ENCODE measurements at regions not wholly inside any gene's neighbourhood (a gene's known extent, or its start where the extent isn't known, plus 50 kb on each side); places are given as distances from the start of the nearest gene placed in this dataset.

DNA sequence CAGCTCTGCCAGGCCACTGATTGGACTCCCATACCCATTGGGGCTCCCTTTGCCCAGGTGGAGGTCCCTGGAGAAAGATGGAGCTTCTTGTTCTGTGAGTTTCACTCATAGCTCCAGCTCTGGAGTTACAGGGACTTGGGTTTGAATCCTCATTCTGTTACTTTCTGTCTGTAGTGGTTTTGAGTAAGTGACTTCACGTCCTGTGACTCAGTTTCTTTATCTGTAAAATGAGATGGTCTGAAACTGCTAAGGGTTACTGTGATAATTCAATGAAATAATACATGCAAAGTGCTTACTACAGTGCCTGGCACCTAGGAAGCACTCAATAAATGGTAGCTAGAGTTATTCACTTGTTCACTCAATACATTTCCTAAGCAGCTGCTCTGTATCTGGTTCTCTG, 88.5 kb upstream of the SLC2A1 start:
- Histone ChIP-seq H2AFZ (ENCODE audit: low read depth, low read length) (no peak overlapping the region), H3K4me2 (ENCODE audit: low read length) (no peak overlapping the region), H3K4me3 (ENCODE audit: low read length) (no peak overlapping the region), H3K9me3 (ENCODE audit: insufficient read depth, low read length) (no peaks in the 10 kb centered on the region), H4K20me1 (ENCODE audit: insufficient read depth, low read length) (no peaks in the 10 kb centered on the region), H3K27me3 (ENCODE audit: low read depth, low read length) (no peaks in the 10 kb centered on the region), H3K4me1 (ENCODE audit: low read length) (peaks cover 6% of the 10 kb centered on the region), H3K27ac (ENCODE audit: low read length) (no peak overlapping the region), H3K9ac (ENCODE audit: low read length) (no peak overlapping the region), H3K36me3 (replicated peaks; ENCODE audit: low read depth, low read length) (no peaks in the 10 kb centered on the region), H3K79me2 (ENCODE audit: low read length) (no peaks in the 10 kb centered on the region)
- TF ChIP-seq, protein P1, sequence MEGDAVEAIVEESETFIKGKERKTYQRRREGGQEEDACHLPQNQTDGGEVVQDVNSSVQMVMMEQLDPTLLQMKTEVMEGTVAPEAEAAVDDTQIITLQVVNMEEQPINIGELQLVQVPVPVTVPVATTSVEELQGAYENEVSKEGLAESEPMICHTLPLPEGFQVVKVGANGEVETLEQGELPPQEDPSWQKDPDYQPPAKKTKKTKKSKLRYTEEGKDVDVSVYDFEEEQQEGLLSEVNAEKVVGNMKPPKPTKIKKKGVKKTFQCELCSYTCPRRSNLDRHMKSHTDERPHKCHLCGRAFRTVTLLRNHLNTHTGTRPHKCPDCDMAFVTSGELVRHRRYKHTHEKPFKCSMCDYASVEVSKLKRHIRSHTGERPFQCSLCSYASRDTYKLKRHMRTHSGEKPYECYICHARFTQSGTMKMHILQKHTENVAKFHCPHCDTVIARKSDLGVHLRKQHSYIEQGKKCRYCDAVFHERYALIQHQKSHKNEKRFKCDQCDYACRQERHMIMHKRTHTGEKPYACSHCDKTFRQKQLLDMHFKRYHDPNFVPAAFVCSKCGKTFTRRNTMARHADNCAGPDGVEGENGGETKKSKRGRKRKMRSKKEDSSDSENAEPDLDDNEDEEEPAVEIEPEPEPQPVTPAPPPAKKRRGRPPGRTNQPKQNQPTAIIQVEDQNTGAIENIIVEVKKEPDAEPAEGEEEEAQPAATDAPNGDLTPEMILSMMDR (IDR thresholded peaks at IDR 0.05; ENCODE audit: low read depth, low read length) = no peak

DNA sequence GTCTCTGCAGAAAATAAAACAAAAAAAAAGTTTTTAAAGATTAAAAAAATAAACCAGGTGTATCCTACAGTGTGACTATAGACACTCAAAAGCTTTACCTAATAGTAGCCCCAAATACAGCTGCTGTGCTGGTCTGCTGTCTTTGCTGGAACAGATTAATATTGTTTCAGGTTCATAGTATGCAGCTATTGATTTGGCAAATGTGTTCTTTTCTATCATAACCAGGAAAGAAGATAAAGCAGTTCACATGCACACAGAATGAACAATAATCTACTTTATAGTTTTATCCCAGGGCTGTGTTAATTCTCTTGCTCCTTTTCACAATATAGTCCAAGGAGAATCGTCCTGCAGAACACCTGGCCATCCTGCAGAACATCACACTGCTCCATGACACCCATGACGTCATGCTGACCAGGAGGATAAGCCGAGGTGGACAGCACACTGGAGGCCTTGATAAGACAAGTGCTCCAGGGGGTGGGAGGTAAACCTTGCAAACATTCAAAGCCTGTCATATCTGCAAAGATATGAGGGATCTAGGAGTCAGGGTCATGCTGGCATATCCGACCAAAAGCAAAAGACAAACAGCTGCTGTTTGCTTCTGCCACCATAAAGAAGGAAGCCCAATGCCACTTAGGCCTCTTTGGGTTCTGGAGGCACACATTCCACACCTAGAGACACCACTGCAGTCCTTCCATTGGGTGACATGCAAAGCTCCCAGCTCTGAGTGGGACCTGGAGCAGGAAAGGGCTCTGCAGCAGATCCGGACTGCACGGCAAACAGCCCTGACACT, 86.1 kb upstream of the SLC2A1 start:
- no peak overlapping the region for H3K4me2 ChIP-seq (ENCODE audit: low read length)
- H2AFZ ChIP-seq (ENCODE audit: low read depth, low read length) = no peak overlapping the region
- no peak overlapping the region for H3K9ac ChIP-seq (ENCODE audit: low read length)
- no peaks in the 10 kb centered on the region for H3K27me3 ChIP-seq (ENCODE audit: low read depth, low read length)
- TF ChIP-seq, protein P1 (IDR thresholded peaks at IDR 0.05; ENCODE audit: low read depth, low read length) = no peak
- no peak for TF ChIP-seq EZH2phosphoT487 (IDR thresholded peaks at IDR 0.05; ENCODE audit: low read depth)
- H3K79me2 ChIP-seq (ENCODE audit: low read length) = no peaks in the 10 kb centered on the region
- H3K4me3 ChIP-seq (ENCODE audit: low read length) = no peak overlapping the region
- no peaks in the 10 kb centered on the region for H4K20me1 ChIP-seq (ENCODE audit: insufficient read depth, low read length)
- H3K9me3 ChIP-seq (ENCODE audit: insufficient read depth, low read length) = no peaks in the 10 kb centered on the region
- no peaks in the 10 kb centered on the region for H3K36me3 ChIP-seq (replicated peaks; ENCODE audit: low read depth, low read length)
- no peak overlapping the region for H3K27ac ChIP-seq (ENCODE audit: low read length)
- H3K4me1 ChIP-seq (ENCODE audit: low read length) = peaks cover 6% of the 10 kb centered on the region

DNA sequence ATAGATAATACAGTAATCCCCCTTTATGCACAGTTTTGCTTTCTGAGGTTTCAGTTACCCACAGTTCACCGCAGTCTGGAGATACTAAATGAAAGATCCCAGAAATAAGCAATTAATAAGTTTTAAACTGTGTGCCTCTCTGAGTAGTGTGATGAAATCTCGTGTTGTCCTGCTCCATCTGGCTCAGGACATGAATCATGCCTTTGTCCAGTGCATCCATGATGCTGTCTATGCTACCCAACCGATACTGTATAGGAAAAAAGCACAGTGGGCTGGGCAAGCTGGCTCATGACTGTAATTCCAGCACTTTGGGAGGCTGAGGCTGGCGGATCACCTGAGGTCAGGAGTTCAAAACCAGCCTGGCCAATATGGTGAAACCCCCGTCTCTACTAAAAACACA, 85.0 kb upstream of the SLC2A1 start:
- H3K27ac ChIP-seq (ENCODE audit: low read length) = no peak overlapping the region

DNA sequence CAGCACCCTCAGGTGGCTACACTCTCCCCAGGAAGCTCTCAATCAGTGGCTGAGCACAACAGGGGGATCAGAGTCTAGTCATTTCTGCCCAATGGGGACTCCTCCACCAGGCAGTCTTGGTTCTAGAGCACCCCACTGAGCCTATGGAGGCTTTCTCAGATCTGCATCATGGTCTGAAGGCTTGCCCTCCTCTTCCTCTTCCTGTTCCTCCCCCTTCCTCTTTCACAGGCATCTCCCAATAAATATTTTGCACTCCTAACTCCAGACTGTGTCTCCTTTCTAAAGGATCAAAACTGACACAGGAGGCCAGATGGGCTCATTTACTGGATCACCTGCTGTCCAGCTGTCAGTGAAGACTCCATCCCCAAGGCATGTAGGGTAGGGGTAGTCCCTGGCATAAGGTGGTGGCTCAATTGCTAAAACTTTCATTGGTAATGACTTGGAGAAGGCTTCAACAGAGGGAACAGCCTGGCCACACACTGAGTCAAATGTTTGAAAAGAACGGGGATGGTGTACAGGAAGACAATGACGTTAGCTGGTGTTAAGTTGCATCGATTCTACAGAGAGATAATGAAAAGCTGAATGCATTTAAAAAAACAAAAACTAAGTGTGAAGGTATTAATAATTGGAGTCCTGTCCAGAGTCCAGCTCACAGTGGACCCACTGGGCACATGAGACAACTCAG, 84.2 kb upstream of the SLC2A1 start:
- Histone ChIP-seq H3K4me1 (ENCODE audit: low read length) (peaks cover 6% of the 10 kb centered on the region), H3K4me3 (ENCODE audit: low read length) (no peak overlapping the region), H4K20me1 (ENCODE audit: insufficient read depth, low read length) (no peaks in the 10 kb centered on the region), H3K27me3 (ENCODE audit: low read depth, low read length) (no peaks in the 10 kb centered on the region), H3K79me2 (ENCODE audit: low read length) (no peaks in the 10 kb centered on the region), H3K9ac (ENCODE audit: low read length) (no peak overlapping the region), H3K9me3 (ENCODE audit: insufficient read depth, low read length) (no peaks in the 10 kb centered on the region), H2AFZ (ENCODE audit: low read depth, low read length) (peak overlapping the region; percentile 39; the same call in 1 of the 2 replicates), H3K4me2 (ENCODE audit: low read length) (no peak overlapping the region), H3K36me3 (replicated peaks; ENCODE audit: low read depth, low read length) (no peaks in the 10 kb centered on the region), H3K27ac (ENCODE audit: low read length) (no peak overlapping the region)
- no peak for TF ChIP-seq EZH2phosphoT487 (IDR thresholded peaks at IDR 0.05; ENCODE audit: low read depth)
- TF ChIP-seq, protein P1 (IDR thresholded peaks at IDR 0.05; ENCODE audit: low read depth, low read length) = no peak

More for the DNA sequence above, 85.0 kb upstream of the SLC2A1 start:
- H4K20me1 ChIP-seq (ENCODE audit: insufficient read depth, low read length) = no peaks in the 10 kb centered on the region
- no peaks in the 10 kb centered on the region for H3K27me3 ChIP-seq (ENCODE audit: low read depth, low read length)
- peaks cover 6% of the 10 kb centered on the region for H3K4me1 ChIP-seq (ENCODE audit: low read length)
- no peak overlapping the region for H2AFZ ChIP-seq (ENCODE audit: low read depth, low read length)
- no peaks in the 10 kb centered on the region for H3K79me2 ChIP-seq (ENCODE audit: low read length)
- H3K36me3 ChIP-seq (replicated peaks; ENCODE audit: low read depth, low read length) = no peaks in the 10 kb centered on the region
- H3K9me3 ChIP-seq (ENCODE audit: insufficient read depth, low read length) = no peaks in the 10 kb centered on the region
- no peak overlapping the region for H3K4me3 ChIP-seq (ENCODE audit: low read length)
- no peak for TF ChIP-seq EZH2phosphoT487 (IDR thresholded peaks at IDR 0.05; ENCODE audit: low read depth)
- TF ChIP-seq, protein P1 (IDR thresholded peaks at IDR 0.05; ENCODE audit: low read depth, low read length) = no peak
- H3K9ac ChIP-seq (ENCODE audit: low read length) = no peak overlapping the region
- H3K4me2 ChIP-seq (ENCODE audit: low read length) = no peak overlapping the region
